Neural cell (in vitro differentiated cells): ENCODE measurements at regions not wholly inside any gene's neighbourhood (a gene's known extent, or its start where the extent isn't known, plus 50 kb on each side); places are given as distances from the start of the nearest gene placed in this dataset.

ENCODE experiments used
- EP300 ChIP-seq: fragments of 450-650 bp; conservative IDR thresholded peaks from 2 replicates; pipeline ENCODE4 v1.6.1; 2014; ENCODE audit warnings: antibody characterized with exemption, mild to moderate bottlenecking, moderate library complexity; ENCODE audit not compliant: poor library complexity, severe bottlenecking
- EZH2 ChIP-seq: fragments of 200-600, 300-800 bp; shearing (Covaris generic), sonication (generic); IDR thresholded peaks from 2 replicates; pipeline ENCODE4 v1.6.1; 2014; ENCODE audit warnings: antibody characterized with exemption, low read length, borderline replicate concordance, mild to moderate bottlenecking; ENCODE audit not compliant: insufficient read depth, poor library complexity, severe bottlenecking
- POLR2AphosphoS5 ChIP-seq: IDR thresholded peaks from 2 replicates; pipeline ENCODE4 v1.6.1; 2012
- RAD21 ChIP-seq: fragments of 450-650 bp; conservative IDR thresholded peaks from 2 replicates; pipeline ENCODE4 v1.6.1; 2014; ENCODE audit warnings: antibody characterized with exemption, mild to moderate bottlenecking, moderate library complexity
- SMC3 ChIP-seq: fragments of 450-650 bp; conservative IDR thresholded peaks from 2 replicates; pipeline ENCODE4 v1.6.1; 2014; ENCODE audit warnings: antibody characterized with exemption, mild to moderate bottlenecking, moderate library complexity; ENCODE audit not compliant: poor library complexity
- TF ChIP-seq, protein P1 (sequence below): fragments of 450-650 bp; IDR thresholded peaks from 2 replicates; pipeline ENCODE4 v1.5.1; 2014; ENCODE audit warnings: antibody characterized with exemption, mild to moderate bottlenecking, moderate library complexity; ENCODE audit not compliant: poor library complexity, severe bottlenecking
- TF ChIP-seq, protein P2 (sequence below): IDR thresholded peaks from 2 replicates; pipeline ENCODE4 v1.6.1; 2012; ENCODE audit warnings: borderline replicate concordance

DNA sequence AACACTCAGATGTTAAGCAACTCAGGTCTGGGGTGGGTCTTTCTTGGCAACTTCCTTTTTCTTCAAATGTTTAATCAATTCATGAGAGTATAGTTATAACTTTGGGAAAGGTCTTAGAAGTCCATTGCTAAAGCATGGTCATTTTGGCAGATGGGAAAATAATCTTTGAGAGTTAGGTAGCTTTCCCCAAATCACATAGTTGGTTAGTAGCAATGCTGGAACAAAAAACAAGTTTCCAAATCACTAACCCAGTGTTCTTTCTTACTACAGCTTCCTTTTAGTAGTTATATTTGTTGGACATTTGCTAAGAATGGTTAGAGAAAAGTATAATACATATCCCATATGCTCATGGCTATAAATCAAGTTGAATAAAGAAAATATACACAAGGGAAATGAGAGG is 185.2 kb upstream of the SLC14A2 start:
- no peak for TF ChIP-seq EP300
- TF ChIP-seq, protein P1, sequence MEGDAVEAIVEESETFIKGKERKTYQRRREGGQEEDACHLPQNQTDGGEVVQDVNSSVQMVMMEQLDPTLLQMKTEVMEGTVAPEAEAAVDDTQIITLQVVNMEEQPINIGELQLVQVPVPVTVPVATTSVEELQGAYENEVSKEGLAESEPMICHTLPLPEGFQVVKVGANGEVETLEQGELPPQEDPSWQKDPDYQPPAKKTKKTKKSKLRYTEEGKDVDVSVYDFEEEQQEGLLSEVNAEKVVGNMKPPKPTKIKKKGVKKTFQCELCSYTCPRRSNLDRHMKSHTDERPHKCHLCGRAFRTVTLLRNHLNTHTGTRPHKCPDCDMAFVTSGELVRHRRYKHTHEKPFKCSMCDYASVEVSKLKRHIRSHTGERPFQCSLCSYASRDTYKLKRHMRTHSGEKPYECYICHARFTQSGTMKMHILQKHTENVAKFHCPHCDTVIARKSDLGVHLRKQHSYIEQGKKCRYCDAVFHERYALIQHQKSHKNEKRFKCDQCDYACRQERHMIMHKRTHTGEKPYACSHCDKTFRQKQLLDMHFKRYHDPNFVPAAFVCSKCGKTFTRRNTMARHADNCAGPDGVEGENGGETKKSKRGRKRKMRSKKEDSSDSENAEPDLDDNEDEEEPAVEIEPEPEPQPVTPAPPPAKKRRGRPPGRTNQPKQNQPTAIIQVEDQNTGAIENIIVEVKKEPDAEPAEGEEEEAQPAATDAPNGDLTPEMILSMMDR, result no peak
- TF ChIP-seq, protein P2, sequence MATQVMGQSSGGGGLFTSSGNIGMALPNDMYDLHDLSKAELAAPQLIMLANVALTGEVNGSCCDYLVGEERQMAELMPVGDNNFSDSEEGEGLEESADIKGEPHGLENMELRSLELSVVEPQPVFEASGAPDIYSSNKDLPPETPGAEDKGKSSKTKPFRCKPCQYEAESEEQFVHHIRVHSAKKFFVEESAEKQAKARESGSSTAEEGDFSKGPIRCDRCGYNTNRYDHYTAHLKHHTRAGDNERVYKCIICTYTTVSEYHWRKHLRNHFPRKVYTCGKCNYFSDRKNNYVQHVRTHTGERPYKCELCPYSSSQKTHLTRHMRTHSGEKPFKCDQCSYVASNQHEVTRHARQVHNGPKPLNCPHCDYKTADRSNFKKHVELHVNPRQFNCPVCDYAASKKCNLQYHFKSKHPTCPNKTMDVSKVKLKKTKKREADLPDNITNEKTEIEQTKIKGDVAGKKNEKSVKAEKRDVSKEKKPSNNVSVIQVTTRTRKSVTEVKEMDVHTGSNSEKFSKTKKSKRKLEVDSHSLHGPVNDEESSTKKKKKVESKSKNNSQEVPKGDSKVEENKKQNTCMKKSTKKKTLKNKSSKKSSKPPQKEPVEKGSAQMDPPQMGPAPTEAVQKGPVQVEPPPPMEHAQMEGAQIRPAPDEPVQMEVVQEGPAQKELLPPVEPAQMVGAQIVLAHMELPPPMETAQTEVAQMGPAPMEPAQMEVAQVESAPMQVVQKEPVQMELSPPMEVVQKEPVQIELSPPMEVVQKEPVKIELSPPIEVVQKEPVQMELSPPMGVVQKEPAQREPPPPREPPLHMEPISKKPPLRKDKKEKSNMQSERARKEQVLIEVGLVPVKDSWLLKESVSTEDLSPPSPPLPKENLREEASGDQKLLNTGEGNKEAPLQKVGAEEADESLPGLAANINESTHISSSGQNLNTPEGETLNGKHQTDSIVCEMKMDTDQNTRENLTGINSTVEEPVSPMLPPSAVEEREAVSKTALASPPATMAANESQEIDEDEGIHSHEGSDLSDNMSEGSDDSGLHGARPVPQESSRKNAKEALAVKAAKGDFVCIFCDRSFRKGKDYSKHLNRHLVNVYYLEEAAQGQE, result no peak
- no peak for TF ChIP-seq RAD21
- no peak for TF ChIP-seq EZH2
- TF ChIP-seq POLR2AphosphoS5, result no peak
- no peak for TF ChIP-seq SMC3
